GM12892 (cell line): ENCODE measurements at regions not wholly inside any gene's neighbourhood (a gene's known extent, or its start where the extent isn't known, plus 50 kb on each side); places are given as distances from the start of the nearest gene placed in this dataset.

Source experiments
- DNase-seq: peaks from one replicate; pipeline ENCODE4 v3.0.0; 2011; ENCODE audit not compliant: insufficient read length
- FAIRE-seq: peaks from 2 replicates; lab custom pipeline; 2011; peaks lifted over from hg19 to GRCh38; lab: Jason Lieb, UNC
- POLR2A ChIP-seq: IDR thresholded peaks from 2 replicates; pipeline ENCODE4 v1.6.1; 2011; ENCODE audit warnings: low read depth, low read length, control low read depth
- POLR2AphosphoS5 ChIP-seq: IDR thresholded peaks from 2 replicates; pipeline ENCODE4 v1.6.1; 2011; ENCODE audit warnings: low read depth, low read length, control low read depth
- TAF1 ChIP-seq: IDR thresholded peaks from 2 replicates; pipeline ENCODE4 v1.6.1; 2011; ENCODE audit warnings: low read depth, mild to moderate bottlenecking, control low read depth, low read length, borderline replicate concordance

- DNase-seq (no peak), FAIRE-seq (no peak)
- TF ChIP-seq POLR2AphosphoS5 (no peak), TAF1 (no peak), POLR2A (no peak)
These were observed 68.6 kb upstream of the YWHAQ start for GRCh38 chr2:9699139-9700108.

GRCh38 chr2:9700109-9700495 is 69.3 kb upstream of the YWHAQ start:
- FAIRE-seq = no peak
- TF ChIP-seq POLR2AphosphoS5 (no peak), TAF1 (no peak), POLR2A (no peak)
- DNase-seq = no peak

- FAIRE-seq = no peak
These were observed 71.8 kb upstream of the YWHAQ start for GRCh38 chr2:9702604-9703084.

DNA sequence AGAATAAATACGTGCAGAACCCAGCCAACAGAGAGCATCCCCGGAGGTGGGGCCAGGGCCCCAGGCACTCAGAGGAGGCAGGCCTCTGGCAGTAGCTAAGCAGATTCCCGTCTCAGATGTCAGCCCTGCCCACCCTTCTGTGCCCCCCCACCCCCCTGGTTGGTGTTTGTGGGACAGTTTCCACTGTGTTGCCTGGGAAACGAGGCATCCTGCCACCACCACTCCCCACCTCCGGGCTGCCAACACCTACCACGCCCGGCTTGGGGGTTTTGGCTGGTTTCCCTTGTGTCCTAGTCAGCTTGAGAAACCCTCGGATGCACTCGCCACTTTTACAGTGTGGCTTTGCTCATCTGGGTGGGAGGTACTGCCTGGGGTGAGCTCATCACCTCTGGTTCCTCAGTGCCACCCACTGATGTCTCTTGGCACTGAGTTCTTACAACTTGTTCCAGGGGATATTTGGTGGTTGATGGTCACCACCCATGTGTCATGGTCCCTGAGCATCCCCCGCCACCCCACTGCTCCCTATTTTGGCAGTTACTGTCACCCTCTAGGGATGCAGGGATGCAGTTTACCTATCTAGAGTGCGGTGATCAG is 72.4 kb upstream of the YWHAQ start:
- no peak for TF ChIP-seq POLR2A
- TF ChIP-seq TAF1 = no peak
- no peak for TF ChIP-seq POLR2AphosphoS5
- no peak for FAIRE-seq

More at GRCh38 chr2:9702604-9703084, 71.8 kb upstream of the YWHAQ start:
- no peak for DNase-seq
- no peak for TF ChIP-seq POLR2AphosphoS5
- no peak for TF ChIP-seq TAF1
- TF ChIP-seq POLR2A = no peak

GRCh38 chr2:9703701-9704221 is 73.0 kb upstream of the YWHAQ start:
- DNase-seq (no peak), FAIRE-seq (no peak)
- TF ChIP-seq POLR2A = no peak
- TF ChIP-seq TAF1 = no peak
- no peak for TF ChIP-seq POLR2AphosphoS5

More for the DNA sequence above, 72.4 kb upstream of the YWHAQ start:
- no peak for DNase-seq

DNA sequence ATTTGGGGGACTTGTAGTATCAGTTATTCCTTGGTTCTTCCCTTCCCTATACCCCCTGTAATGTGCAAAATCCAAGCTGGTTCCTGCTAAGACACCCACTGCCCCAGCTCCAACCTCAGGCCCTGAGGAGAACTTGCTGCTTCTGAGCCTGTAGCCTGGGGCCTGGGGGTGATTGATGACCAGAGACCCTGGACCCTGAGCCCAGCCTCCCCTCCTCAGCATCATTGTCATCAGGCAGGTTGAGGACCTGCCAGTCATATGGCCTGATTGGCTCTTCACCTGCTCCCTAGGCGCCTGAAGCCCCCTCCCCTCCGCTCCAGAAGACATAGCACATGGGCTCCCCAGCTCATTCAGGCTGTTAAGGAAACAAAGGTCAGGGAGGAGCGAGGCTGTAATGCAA is 73.8 kb upstream of the YWHAQ start:
- FAIRE-seq = no peak
- no peak for DNase-seq

GRCh38 chr2:9705196-9705595 is 74.4 kb upstream of the YWHAQ start:
- no peak for DNase-seq
- FAIRE-seq = no peak
- TF ChIP-seq POLR2A (no peak), POLR2AphosphoS5 (no peak), TAF1 (no peak)

More for the DNA sequence above, 73.8 kb upstream of the YWHAQ start:
- TF ChIP-seq POLR2A (no peak), TAF1 (no peak), POLR2AphosphoS5 (no peak)

- no peak for DNase-seq
- no peak for TF ChIP-seq POLR2AphosphoS5
- TF ChIP-seq TAF1 = no peak
- TF ChIP-seq POLR2A = no peak
- FAIRE-seq = no peak
These were observed 76.2 kb upstream of the YWHAQ start for GRCh38 chr2:9707008-9707407.

- DNase-seq = no peak
- no peak for FAIRE-seq
- TF ChIP-seq POLR2AphosphoS5 = no peak
- TF ChIP-seq POLR2A = no peak
- TF ChIP-seq TAF1 = no peak
These were observed 76.9 kb upstream of the YWHAQ start for GRCh38 chr2:9707611-9708160.

DNA sequence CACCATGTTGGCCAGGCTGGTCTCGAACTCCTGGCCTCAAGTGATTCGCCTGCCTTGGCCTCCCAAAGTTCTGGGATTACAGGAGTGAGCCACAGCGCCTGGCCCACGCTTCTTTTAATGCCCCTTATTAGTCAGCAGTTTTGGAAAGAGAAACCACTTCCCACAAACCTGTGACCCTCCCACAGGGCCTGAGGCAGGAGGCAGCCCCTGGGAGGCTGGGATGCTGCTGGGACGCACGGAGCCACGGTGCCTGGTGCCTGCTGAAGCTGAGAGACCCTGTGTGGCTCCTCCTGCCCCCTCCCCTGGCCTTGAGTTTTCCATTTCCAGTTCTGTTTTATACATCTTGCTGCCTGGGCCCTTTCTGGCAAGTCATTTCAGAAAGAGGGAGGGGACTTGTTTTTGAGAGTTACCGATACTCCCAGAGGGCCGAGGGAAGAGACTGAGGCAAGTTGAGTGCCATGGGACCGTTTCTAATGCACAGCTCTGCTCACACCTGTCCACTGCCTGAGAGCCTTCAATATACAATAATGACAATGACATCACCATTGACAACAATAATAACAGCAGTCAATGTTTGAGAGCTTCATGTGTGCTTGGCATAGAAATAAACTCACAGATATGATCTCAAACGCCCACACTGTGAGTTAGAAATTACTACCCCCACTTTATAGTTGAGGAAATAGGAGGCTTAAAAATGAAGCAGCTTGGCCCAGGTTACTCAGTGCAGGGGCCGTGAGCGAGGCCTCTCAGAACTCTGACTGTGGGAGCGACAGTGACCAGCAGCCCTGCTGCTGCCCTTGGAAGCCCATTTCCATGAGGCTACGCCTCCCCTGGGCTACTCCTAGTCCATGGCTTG is 78.1 kb upstream of the YWHAQ start:
- TF ChIP-seq TAF1 = no peak
- TF ChIP-seq POLR2AphosphoS5 = no peak
- TF ChIP-seq POLR2A = no peak
- no peak for FAIRE-seq
- DNase-seq = peak; percentile 47
